T-helper 17 cell (primary cell): ENCODE measurements at regions not wholly inside any gene's neighbourhood (a gene's known extent, or its start where the extent isn't known, plus 50 kb on each side); places are given as distances from the start of the nearest gene placed in this dataset.

ENCODE experiments used
- ATAC-seq: fragments of 150-1000 bp; cut with Tn5 transposase; 2 replicates; pipeline ENCODE4 v1.10.0; 2021; ENCODE audit warnings: mild to moderate bottlenecking, moderate library complexity
- DNase-seq, 3 donors: peaks; one replicate each; pipeline versions ENCODE4 v3.0.0 to v3.0.0-alpha.2; 2020 to 2021
- H3K9me3 ChIP-seq: one replicate; pipeline ENCODE4 v1.7.0; 2013; ENCODE audit warnings: low read length, mild to moderate bottlenecking; ENCODE audit not compliant: control insufficient read depth, poor library complexity, severe bottlenecking
- H3K27ac Mint-ChIP-seq: one replicate; pipeline ENCODE4 v1.8.0; 2022; ENCODE audit warnings: mild to moderate bottlenecking, moderate library complexity, mixed read lengths
- H3K27me3 Mint-ChIP-seq: one replicate; pipeline ENCODE4 v1.8.0; 2022; ENCODE audit warnings: mixed read lengths
- H3K36me3 Mint-ChIP-seq: one replicate; pipeline ENCODE4 v1.8.0; 2022; ENCODE audit warnings: low read depth, mixed read lengths
- H3K4me1 Mint-ChIP-seq: one replicate; pipeline ENCODE4 v1.8.0; 2022; ENCODE audit warnings: mild to moderate bottlenecking, mixed read lengths
- H3K4me3 Mint-ChIP-seq: one replicate; pipeline ENCODE4 v1.8.0; 2022; ENCODE audit warnings: mild to moderate bottlenecking, moderate library complexity, mixed read lengths

DNA sequence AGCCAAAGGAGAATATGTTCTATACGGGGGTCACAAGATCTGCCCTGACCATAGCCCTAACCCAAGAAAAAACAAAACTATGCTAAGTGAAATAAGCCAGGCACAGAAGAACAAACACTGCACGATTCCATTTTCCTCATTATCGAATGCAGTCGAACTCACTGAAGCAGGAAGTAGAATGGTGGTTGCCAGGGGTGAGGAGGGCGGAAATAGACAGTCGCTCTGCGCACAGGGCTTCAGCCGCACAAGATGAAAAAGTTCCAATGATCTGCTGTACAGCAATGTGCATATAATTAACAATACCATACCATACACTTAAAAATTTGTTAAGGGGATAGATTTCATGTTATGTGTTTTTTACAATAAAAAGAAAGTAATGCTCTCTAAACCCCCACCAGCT is 257.7 kb downstream of the TXNL1 start:
- Mint-ChIP-seq H3K27ac (no peak overlapping the region), H3K4me3 (no peak overlapping the region), H3K36me3 (no peaks in the 10 kb centered on the region), H3K4me1 (no peaks in the 10 kb centered on the region), H3K27me3 (no peaks in the 10 kb centered on the region)
- DNase-seq = no peak
- no peak for ATAC-seq
- H3K9me3 ChIP-seq = no peaks in the 10 kb centered on the region

GRCh38 chr18:56379256-56379655 is 259.1 kb downstream of the TXNL1 start:
- ATAC-seq (no peak), DNase-seq (no peak)
- H3K27ac Mint-ChIP-seq = no peak overlapping the region
- H3K9me3 ChIP-seq = no peaks in the 10 kb centered on the region
- no peak overlapping the region for H3K4me3 Mint-ChIP-seq
- H3K4me1 Mint-ChIP-seq = no peaks in the 10 kb centered on the region
- no peaks in the 10 kb centered on the region for H3K36me3 Mint-ChIP-seq
- H3K27me3 Mint-ChIP-seq = no peaks in the 10 kb centered on the region

GRCh38 chr18:56377231-56377630 is 261.2 kb downstream of the TXNL1 start:
- ATAC-seq = no peak
- no peak overlapping the region for H3K27ac Mint-ChIP-seq

DNA sequence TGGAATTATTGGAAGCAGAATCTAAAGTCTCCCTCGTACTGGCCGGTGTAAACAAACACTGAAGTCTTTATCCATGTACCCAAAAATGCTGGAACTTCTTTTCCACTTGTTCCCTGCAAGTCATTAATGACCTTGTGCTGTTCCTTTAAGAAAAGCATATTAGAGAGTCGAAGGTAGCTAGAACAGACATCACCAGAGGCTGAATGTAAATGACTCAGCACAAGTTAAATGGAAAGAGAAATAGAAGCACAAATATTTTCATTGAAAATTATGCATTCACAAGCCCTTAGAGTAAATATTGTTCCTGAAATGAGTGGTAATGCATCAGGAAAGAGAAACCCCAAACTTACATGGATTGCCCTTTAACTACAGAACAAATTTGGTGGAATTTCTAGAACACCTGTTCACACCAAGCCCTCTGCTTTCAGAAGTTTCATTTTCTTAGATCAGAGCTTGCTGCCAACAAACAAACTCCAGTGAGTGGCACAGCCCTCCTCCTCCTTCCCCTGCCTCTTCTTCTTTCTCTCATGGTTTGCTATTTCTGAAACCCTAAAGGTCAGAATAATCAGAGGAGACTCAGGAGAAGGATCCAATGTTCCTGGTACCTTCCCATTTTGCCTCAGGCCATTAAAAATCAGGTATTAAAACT is 264.3 kb downstream of the TXNL1 start:
- ATAC-seq (no peak), DNase-seq (no peak)
- Mint-ChIP-seq H3K4me1 (no peaks in the 10 kb centered on the region), H3K27me3 (peaks cover 5% of the 10 kb centered on the region), H3K27ac (no peak overlapping the region), H3K4me3 (no peak overlapping the region), H3K36me3 (no peaks in the 10 kb centered on the region)
- H3K9me3 ChIP-seq = no peaks in the 10 kb centered on the region

More at GRCh38 chr18:56377231-56377630, 261.2 kb downstream of the TXNL1 start:
- Mint-ChIP-seq H3K4me3 (no peak overlapping the region), H3K4me1 (no peaks in the 10 kb centered on the region), H3K27me3 (peaks cover 5% of the 10 kb centered on the region), H3K36me3 (no peaks in the 10 kb centered on the region)
- H3K9me3 ChIP-seq = no peaks in the 10 kb centered on the region
- no peak for DNase-seq

DNA sequence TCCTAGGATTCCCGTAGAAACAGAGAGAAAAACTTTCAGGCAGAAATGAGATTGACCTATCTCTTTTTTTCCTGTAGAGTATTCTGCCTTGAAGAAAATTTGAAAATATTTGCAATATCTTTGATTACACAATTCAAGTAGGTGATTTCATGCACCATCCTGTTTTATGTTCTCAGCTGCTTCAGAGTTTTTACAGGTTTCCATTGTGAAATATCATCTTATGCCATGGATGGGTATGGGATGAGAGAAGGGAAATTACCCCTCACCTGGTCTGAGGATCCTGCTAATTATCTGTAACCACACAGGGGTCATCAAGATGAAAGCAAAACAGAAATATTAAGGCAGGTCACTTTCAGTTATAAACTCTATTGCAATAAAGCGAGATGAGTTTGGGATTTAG is 264.8 kb downstream of the TXNL1 start:
- no peak overlapping the region for H3K27ac Mint-ChIP-seq
- H3K4me3 Mint-ChIP-seq = no peak overlapping the region
- no peak for ATAC-seq
- no peak for DNase-seq
- no peaks in the 10 kb centered on the region for H3K36me3 Mint-ChIP-seq
- H3K27me3 Mint-ChIP-seq = peaks cover 5% of the 10 kb centered on the region
- no peaks in the 10 kb centered on the region for H3K4me1 Mint-ChIP-seq
- no peaks in the 10 kb centered on the region for H3K9me3 ChIP-seq

- Mint-ChIP-seq H3K4me3 (no peak overlapping the region), H3K27me3 (no peaks in the 10 kb centered on the region), H3K27ac (no peak overlapping the region), H3K4me1 (no peaks in the 10 kb centered on the region), H3K36me3 (no peaks in the 10 kb centered on the region)
- H3K9me3 ChIP-seq = no peaks in the 10 kb centered on the region
- ATAC-seq = no peak
- no peak for DNase-seq
Observed at GRCh38 chr18:56368066-56368465, 270.3 kb downstream of the TXNL1 start.

- Mint-ChIP-seq H3K27ac (no peak overlapping the region), H3K4me3 (no peak overlapping the region), H3K27me3 (no peaks in the 10 kb centered on the region), H3K4me1 (no peaks in the 10 kb centered on the region), H3K36me3 (no peaks in the 10 kb centered on the region)
- DNase-seq = no peak
- no peak for ATAC-seq
- no peaks in the 10 kb centered on the region for H3K9me3 ChIP-seq
Observed at GRCh38 chr18:56358608-56359280, 279.6 kb downstream of the TXNL1 start.

DNA sequence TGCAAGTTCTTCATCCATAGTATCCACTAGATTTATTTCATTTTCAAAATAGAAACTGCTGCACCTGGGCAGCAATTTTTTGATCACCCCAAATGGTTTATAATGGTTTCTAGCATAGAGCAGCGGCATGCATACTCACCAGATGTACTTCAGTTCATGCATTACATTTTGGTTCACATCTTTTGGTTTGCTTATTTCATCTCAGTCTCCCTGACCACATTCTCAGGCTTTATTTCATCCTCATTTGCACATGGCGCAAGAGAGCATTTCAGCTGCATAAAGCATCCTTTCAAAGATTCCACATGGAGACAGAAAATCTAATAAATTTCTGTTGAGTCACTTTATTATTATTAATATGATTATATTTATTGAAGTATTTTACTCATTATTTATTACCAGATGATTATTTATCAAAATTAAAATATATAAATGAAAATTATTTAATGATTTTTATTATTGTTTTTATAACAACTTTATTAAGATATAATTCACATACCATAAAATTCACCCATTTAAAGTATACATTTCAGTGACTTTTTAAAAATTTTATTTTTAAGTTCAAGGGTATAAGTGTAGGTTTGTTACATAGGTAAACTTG is 284.6 kb downstream of the TXNL1 start:
- H3K9me3 ChIP-seq = no peaks in the 10 kb centered on the region
- Mint-ChIP-seq H3K27me3 (no peaks in the 10 kb centered on the region), H3K36me3 (no peaks in the 10 kb centered on the region), H3K4me3 (no peak overlapping the region), H3K4me1 (no peaks in the 10 kb centered on the region), H3K27ac (no peak overlapping the region)
- ATAC-seq (no peak), DNase-seq (no peak)

DNA sequence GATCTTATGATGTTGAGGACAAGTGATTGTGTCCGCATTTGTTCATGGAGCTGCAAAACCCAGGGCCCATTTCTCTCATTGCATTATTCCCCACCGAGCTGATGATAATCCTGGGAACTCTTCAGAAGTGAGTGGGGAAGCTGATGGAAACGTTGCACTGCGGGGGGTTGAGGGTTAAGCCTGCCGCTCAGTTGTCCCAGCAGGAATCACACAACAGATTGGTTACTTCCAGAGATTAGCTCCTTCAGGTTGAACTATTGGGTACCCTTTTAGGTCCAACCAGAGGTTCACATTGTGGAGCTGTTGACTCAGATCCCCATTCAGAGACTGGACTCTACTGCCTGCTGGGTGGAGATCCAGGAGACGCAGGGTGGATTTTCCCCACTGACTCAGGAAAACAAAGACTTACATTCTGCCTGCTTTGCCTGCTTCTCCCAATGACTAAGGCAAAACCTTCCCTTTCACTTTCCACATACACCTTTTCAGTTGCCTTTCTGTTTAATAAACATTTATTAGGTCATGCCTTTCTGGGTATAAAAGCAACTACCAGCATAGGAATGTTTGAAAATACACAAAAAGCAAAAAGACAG is 286.4 kb downstream of the TXNL1 start:
- DNase-seq = no peak
- no peaks in the 10 kb centered on the region for H3K9me3 ChIP-seq
- Mint-ChIP-seq H3K4me3 (no peak overlapping the region), H3K36me3 (no peaks in the 10 kb centered on the region), H3K27ac (no peak overlapping the region), H3K4me1 (no peaks in the 10 kb centered on the region), H3K27me3 (no peaks in the 10 kb centered on the region)
- ATAC-seq = no peak

- no peak for ATAC-seq
- no peak overlapping the region for H3K27ac Mint-ChIP-seq
Observed at GRCh38 chr18:56337507-56337906, 300.9 kb downstream of the TXNL1 start.

GRCh38 chr18:56333839-56334238 is 304.6 kb downstream of the TXNL1 start:
- no peak for DNase-seq
- no peak overlapping the region for H3K27ac Mint-ChIP-seq

More at GRCh38 chr18:56337507-56337906, 300.9 kb downstream of the TXNL1 start:
- Mint-ChIP-seq H3K36me3 (no peaks in the 10 kb centered on the region), H3K27me3 (no peaks in the 10 kb centered on the region), H3K4me1 (no peaks in the 10 kb centered on the region), H3K4me3 (no peak overlapping the region)
- H3K9me3 ChIP-seq = no peaks in the 10 kb centered on the region
- DNase-seq = no peak

GRCh38 chr18:56333146-56333545 is 305.2 kb downstream of the TXNL1 start:
- Mint-ChIP-seq H3K27ac (no peak overlapping the region), H3K4me1 (no peaks in the 10 kb centered on the region), H3K4me3 (no peak overlapping the region), H3K36me3 (no peaks in the 10 kb centered on the region), H3K27me3 (no peaks in the 10 kb centered on the region)
- ATAC-seq = no peak
- H3K9me3 ChIP-seq = no peaks in the 10 kb centered on the region
- no peak for DNase-seq

More at GRCh38 chr18:56333839-56334238, 304.6 kb downstream of the TXNL1 start:
- no peaks in the 10 kb centered on the region for H3K27me3 Mint-ChIP-seq
- no peak for ATAC-seq
- no peaks in the 10 kb centered on the region for H3K9me3 ChIP-seq
- no peaks in the 10 kb centered on the region for H3K36me3 Mint-ChIP-seq
- no peak overlapping the region for H3K4me3 Mint-ChIP-seq
- no peaks in the 10 kb centered on the region for H3K4me1 Mint-ChIP-seq

DNA sequence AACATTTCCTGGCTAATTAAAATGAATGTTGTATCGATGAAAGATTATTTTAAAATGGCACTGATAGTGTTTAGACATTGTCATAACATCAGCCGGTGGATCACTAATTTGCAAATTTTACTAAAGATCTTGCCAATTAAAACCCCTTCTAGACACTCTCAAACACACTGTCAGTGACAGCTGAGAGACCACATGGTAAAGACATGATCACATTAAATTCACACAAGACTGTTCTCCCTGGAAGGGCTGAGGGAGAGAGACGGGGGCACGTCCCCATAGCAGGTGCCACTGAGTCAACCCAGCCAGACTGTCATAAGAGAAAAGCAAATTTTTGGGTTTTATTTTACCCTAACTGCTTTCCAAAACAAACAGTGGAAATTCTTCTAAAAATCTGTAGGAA is 306.0 kb downstream of the TXNL1 start:
- Mint-ChIP-seq H3K27me3 (no peaks in the 10 kb centered on the region), H3K4me1 (no peaks in the 10 kb centered on the region), H3K4me3 (no peak overlapping the region), H3K36me3 (no peaks in the 10 kb centered on the region), H3K27ac (no peak overlapping the region)
- no peak for DNase-seq
- H3K9me3 ChIP-seq = no peaks in the 10 kb centered on the region
- ATAC-seq = no peak
